Endodermal cell (in vitro differentiated cells): ENCODE measurements at regions not wholly inside any gene's neighbourhood (a gene's known extent, or its start where the extent isn't known, plus 50 kb on each side); places are given as distances from the start of the nearest gene placed in this dataset.

Experiments used
- DNase-seq: peaks from one replicate; pipeline ENCODE4 v3.0.0-alpha.2; 2017
- H3K27ac ChIP-seq: 2 replicates; pipeline ENCODE4 v1.5.1; 2013; ENCODE audit warnings: mild to moderate bottlenecking, low read depth, low read length, moderate library complexity
- H3K27me3 ChIP-seq: 2 replicates; pipeline ENCODE4 v1.6.1; 2013; ENCODE audit warnings: mild to moderate bottlenecking, low read length, moderate library complexity; ENCODE audit not compliant: insufficient read depth, control insufficient read depth, poor library complexity, severe bottlenecking
- H3K36me3 ChIP-seq: 2 replicates; pipeline ENCODE4 v1.7.0; 2013; ENCODE audit warnings: mild to moderate bottlenecking, low read length, moderate library complexity; ENCODE audit not compliant: control insufficient read depth, insufficient read depth
- H3K4me1 ChIP-seq: one replicate; pipeline ENCODE4 v1.7.0; 2013; ENCODE audit warnings: low read length; ENCODE audit not compliant: control insufficient read depth, insufficient read depth
- H3K4me3 ChIP-seq: 2 replicates; pipeline ENCODE4 v1.5.1; 2013; ENCODE audit warnings: mild to moderate bottlenecking, low read length, moderate library complexity
- H3K9ac ChIP-seq: 2 replicates; pipeline ENCODE4 v1.6.1; 2013; ENCODE audit warnings: mild to moderate bottlenecking, low read length, moderate library complexity; ENCODE audit not compliant: poor library complexity, severe bottlenecking; ENCODE audit errors: extremely low read depth
- H3K9me3 ChIP-seq: 2 replicates; pipeline ENCODE4 v1.6.1; 2013; ENCODE audit warnings: mild to moderate bottlenecking, low read length, moderate library complexity; ENCODE audit not compliant: control insufficient read depth
- H3K27ac Mint-ChIP-seq: 2 replicates; pipeline ENCODE4 v1.8.0; 2020; ENCODE audit warnings: mixed read lengths
- H3K27me3 Mint-ChIP-seq: 2 replicates; pipeline ENCODE4 v1.8.0; 2021; ENCODE audit warnings: mild to moderate bottlenecking, mixed read lengths; ENCODE audit not compliant: insufficient read depth
- H3K36me3 Mint-ChIP-seq: 2 replicates; pipeline ENCODE4 v1.8.0; 2020; ENCODE audit warnings: low read depth, mixed read lengths
- H3K4me1 Mint-ChIP-seq: 2 replicates; pipeline ENCODE4 v1.8.0; 2020; ENCODE audit warnings: mixed read lengths
- H3K4me3 Mint-ChIP-seq: 2 replicates; pipeline ENCODE4 v1.8.0; 2020; ENCODE audit warnings: mild to moderate bottlenecking, moderate library complexity, mixed read lengths
- H3K9me3 Mint-ChIP-seq: 2 replicates; pipeline ENCODE4 v1.8.0; 2020; ENCODE audit warnings: mild to moderate bottlenecking, mixed read lengths
- WGBS, 2 experiments: methylation state at CpG; one replicate each; pipeline versions ENCODE4 v1.1.5 to v1.1.7; 2013; ENCODE audit warnings: missing lambda C conversion rate in 2 of 2, mixed read lengths in 1 of 2; ENCODE audit not compliant: insufficient coverage in 1 of 2, insufficient read length in 1 of 2; 5-methylcytosine and 5-hydroxymethylcytosine counted together
- TF ChIP-seq, protein P1 (sequence below): fragments of 200-600 bp; sonication (generic); conservative IDR thresholded peaks from 2 replicates; pipeline ENCODE4 v1.5.0; 2021; ENCODE audit warnings: antibody characterized with exemption, mild to moderate bottlenecking

DNA sequence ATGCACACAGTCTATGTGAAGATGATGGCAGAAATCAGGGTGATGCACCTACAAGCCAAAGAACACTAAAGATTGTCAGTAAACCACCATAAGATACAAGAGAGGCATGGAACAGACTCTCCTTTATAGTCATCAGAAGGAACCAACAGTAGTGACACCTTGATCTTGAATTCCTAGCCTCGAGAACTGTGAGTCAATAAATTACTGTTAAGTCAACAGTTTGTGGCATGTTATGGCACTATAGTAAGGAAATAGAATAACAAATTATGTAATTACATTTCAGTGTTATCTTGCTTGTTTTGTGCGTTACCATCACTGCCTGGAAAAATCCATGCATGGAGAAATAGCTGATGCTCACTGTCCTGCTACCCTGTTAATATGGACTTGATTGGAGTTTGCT lies 110.2 kb upstream of the LRP1B start:
- no peaks in the 10 kb centered on the region for H3K27me3 Mint-ChIP-seq
- TF ChIP-seq, protein P1, sequence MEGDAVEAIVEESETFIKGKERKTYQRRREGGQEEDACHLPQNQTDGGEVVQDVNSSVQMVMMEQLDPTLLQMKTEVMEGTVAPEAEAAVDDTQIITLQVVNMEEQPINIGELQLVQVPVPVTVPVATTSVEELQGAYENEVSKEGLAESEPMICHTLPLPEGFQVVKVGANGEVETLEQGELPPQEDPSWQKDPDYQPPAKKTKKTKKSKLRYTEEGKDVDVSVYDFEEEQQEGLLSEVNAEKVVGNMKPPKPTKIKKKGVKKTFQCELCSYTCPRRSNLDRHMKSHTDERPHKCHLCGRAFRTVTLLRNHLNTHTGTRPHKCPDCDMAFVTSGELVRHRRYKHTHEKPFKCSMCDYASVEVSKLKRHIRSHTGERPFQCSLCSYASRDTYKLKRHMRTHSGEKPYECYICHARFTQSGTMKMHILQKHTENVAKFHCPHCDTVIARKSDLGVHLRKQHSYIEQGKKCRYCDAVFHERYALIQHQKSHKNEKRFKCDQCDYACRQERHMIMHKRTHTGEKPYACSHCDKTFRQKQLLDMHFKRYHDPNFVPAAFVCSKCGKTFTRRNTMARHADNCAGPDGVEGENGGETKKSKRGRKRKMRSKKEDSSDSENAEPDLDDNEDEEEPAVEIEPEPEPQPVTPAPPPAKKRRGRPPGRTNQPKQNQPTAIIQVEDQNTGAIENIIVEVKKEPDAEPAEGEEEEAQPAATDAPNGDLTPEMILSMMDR = no peak

DNA sequence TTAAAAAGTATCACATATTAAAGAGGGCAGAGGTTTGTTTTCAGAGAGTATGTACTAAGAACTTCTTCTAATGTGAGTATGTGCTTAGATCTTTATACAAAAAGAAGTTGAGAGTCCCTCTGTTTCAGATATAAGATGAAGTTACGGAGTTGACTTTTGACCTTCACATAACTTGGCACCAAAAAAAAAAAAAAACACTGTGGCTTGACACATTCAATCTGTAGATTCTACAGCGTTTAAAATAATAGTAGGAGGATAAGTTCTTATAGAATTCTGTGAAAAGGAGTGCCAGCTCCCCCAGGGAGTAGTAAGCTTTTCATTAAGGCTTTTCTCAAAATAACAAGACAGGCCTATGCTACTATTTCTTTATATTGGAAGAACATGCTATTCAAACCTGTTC lies 105.4 kb upstream of the LRP1B start:
- 100% methylated on average over 1 to 2 of the region's 2 CpGs for WGBS, 2 experiments
- DNase-seq = no peak
- H3K9ac ChIP-seq = no peak overlapping the region
- H3K9me3 ChIP-seq = no peaks in the 10 kb centered on the region
- no peaks in the 10 kb centered on the region for H3K27me3 ChIP-seq
- Mint-ChIP-seq H3K4me1 (no peaks in the 10 kb centered on the region), H3K27me3 (peaks cover 2% of the 10 kb centered on the region), H3K27ac (no peak overlapping the region), H3K9me3 (peaks cover 4% of the 10 kb centered on the region), H3K36me3 (no peaks in the 10 kb centered on the region), H3K4me3 (no peak overlapping the region)
- TF ChIP-seq, protein P1 = no peak
- H3K27ac ChIP-seq = no peak overlapping the region
- H3K4me1 ChIP-seq = no peaks in the 10 kb centered on the region
- H3K36me3 ChIP-seq = no peaks in the 10 kb centered on the region
- no peak overlapping the region for H3K4me3 ChIP-seq

More for the DNA sequence above, 110.2 kb upstream of the LRP1B start:
- no peak for DNase-seq
- WGBS, 2 experiments = 97% methylated on average over 2 of the region's 2 CpGs; no CpG with 5 or more reads in 1 of the 2 experiments
- no peaks in the 10 kb centered on the region for H3K36me3 ChIP-seq
- no peak overlapping the region for H3K27ac Mint-ChIP-seq
- no peaks in the 10 kb centered on the region for H3K4me1 Mint-ChIP-seq
- no peak overlapping the region for H3K9ac ChIP-seq
- no peaks in the 10 kb centered on the region for H3K9me3 ChIP-seq
- no peaks in the 10 kb centered on the region for H3K4me1 ChIP-seq
- H3K27me3 ChIP-seq = no peaks in the 10 kb centered on the region
- no peaks in the 10 kb centered on the region for H3K36me3 Mint-ChIP-seq
- no peak overlapping the region for H3K4me3 Mint-ChIP-seq
- H3K9me3 Mint-ChIP-seq = peaks cover 2% of the 10 kb centered on the region
- H3K4me3 ChIP-seq = no peak overlapping the region
- H3K27ac ChIP-seq = no peak overlapping the region

DNA sequence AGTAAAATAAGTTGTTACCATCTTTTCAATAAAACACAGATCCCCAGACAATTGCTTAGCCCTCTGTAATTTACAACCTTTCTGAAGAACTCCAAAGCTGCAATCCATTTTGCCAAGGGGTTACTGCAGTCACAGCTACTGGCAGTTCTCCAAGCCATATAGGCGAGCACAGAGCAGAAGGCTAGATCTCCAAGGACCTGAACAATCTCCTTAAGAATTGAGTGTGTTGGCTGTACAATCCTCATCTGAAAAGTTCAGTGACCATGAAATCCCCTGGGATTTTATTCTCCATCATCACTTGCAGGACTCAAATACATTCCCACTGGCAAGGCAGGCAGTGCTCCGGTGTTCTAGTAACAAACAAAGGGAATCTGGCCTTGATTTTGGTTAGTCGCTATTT lies 103.9 kb upstream of the LRP1B start:
- DNase-seq = no peak
- H3K27me3 ChIP-seq = no peaks in the 10 kb centered on the region
- H3K27ac Mint-ChIP-seq = no peak overlapping the region
- no peaks in the 10 kb centered on the region for H3K36me3 ChIP-seq
- H3K4me1 ChIP-seq = no peaks in the 10 kb centered on the region
- WGBS, 2 experiments = 72 to 95% methylated on average over 2 to 3 of the region's 3 CpGs
- peaks cover 2% of the 10 kb centered on the region for H3K27me3 Mint-ChIP-seq
- H3K4me3 Mint-ChIP-seq = no peak overlapping the region
- TF ChIP-seq, protein P1 = no peak
- peaks cover 4% of the 10 kb centered on the region for H3K9me3 Mint-ChIP-seq
- no peaks in the 10 kb centered on the region for H3K4me1 Mint-ChIP-seq
- no peak overlapping the region for H3K9ac ChIP-seq
- H3K9me3 ChIP-seq = no peaks in the 10 kb centered on the region
- no peak overlapping the region for H3K4me3 ChIP-seq
- H3K36me3 Mint-ChIP-seq = no peaks in the 10 kb centered on the region
- H3K27ac ChIP-seq = no peak overlapping the region
